MCF 10A (cell line): ENCODE measurements at regions not wholly inside any gene's neighbourhood (a gene's known extent, or its start where the extent isn't known, plus 50 kb on each side); places are given as distances from the start of the nearest gene placed in this dataset.
A peak's percentile ranks its signal among the peaks of the same experiment; 100 is the strongest.

Source experiments
- BruUV-seq: library from RNA; stranded (reverse); fragments of 400-500 nt; replicated peaks from 2 replicates; lab custom pipeline; 2021; lab: Mats Ljungman, UMichigan
- CTCF ChIA-PET: fragments of 300-600 bp; sonication (Branson Sonifier 250); formaldehyde crosslinking; extraction: SDS; loops from one replicate; lab custom pipeline; 2021; ENCODE audit warnings: antibody characterized with exemption, inconsistent platforms; lab: Yijun Ruan, JAX
- POLR2A ChIA-PET: fragments of 300-600, 350-650 bp; sonication (Branson Sonifier 250); formaldehyde crosslinking; extraction: SDS; loops from one replicate; lab custom pipeline; 2020; ENCODE audit warnings: antibody characterized with exemption, inconsistent platforms; lab: Yijun Ruan, JAX
- DNase-seq: peaks from one replicate; pipeline ENCODE4 v3.0.0-alpha.2; 2018; ENCODE audit not compliant: unreplicated experiment
- H3K27ac Mint-ChIP-seq: one replicate; pipeline ENCODE4 v1.8.0; 2022; ENCODE audit warnings: mild to moderate bottlenecking, low read depth, mixed read lengths; ENCODE audit not compliant: unreplicated experiment
- H3K27me3 Mint-ChIP-seq: one replicate; pipeline ENCODE4 v1.8.0; 2022; ENCODE audit warnings: mixed read lengths; ENCODE audit not compliant: insufficient read depth, unreplicated experiment
- H3K36me3 Mint-ChIP-seq: one replicate; pipeline ENCODE4 v1.8.0; 2022; ENCODE audit warnings: mild to moderate bottlenecking, moderate library complexity, mixed read lengths; ENCODE audit not compliant: insufficient read depth, unreplicated experiment
- H3K4me1 Mint-ChIP-seq: one replicate; pipeline ENCODE4 v1.8.0; 2022; ENCODE audit warnings: mixed read lengths; ENCODE audit not compliant: insufficient read depth, unreplicated experiment
- H3K4me3 Mint-ChIP-seq: one replicate; pipeline ENCODE4 v1.8.0; 2022; ENCODE audit warnings: mild to moderate bottlenecking, moderate library complexity, mixed read lengths; ENCODE audit not compliant: unreplicated experiment
- H3K9me3 Mint-ChIP-seq: one replicate; pipeline ENCODE4 v1.8.0; 2022; ENCODE audit warnings: mixed read lengths; ENCODE audit not compliant: unreplicated experiment
- CTCF ChIP-seq: fragments of 200-600 bp; IDR thresholded peaks from one replicate; pipeline ENCODE4 v1.8.0; 2022; ENCODE audit warnings: antibody characterized with exemption, mild to moderate bottlenecking; ENCODE audit not compliant: unreplicated experiment
- intact Hi-C: fragments of 100-400 bp; cut with micrococcal nuclease; formaldehyde crosslinking; loops from 2 replicates; pipeline ENCODE4 v1.14.1; 2022

GRCh38 chr4:106583567-106583966 lies 215.0 kb upstream of the GIMD1 start:
- no peaks in the 10 kb centered on the region for H3K9me3 Mint-ChIP-seq
- no peak overlapping the region for H3K4me3 Mint-ChIP-seq
- POLR2A ChIA-PET, result interaction anchor here (0.5 to 1.0 kb wide), 4 partner anchors 19 to 1134 kb away, joined by 3 to 5 read pairs (median 4); no protein-coding TSS in a partner anchor
- CTCF ChIA-PET, result interaction anchor here (0.8 kb wide), 1 partner anchor 13 kb away, joined by 3 read pairs; no protein-coding TSS in a partner anchor
- TF ChIP-seq CTCF, result no peak
- peak overlapping the region; percentile 37 for H3K27ac Mint-ChIP-seq
- DNase-seq, result peak; percentile 82
- BruUV-seq, result no TSS peak
- peaks cover 38% of the 10 kb centered on the region for H3K4me1 Mint-ChIP-seq
- intact Hi-C loops, result no loop called here
- H3K36me3 Mint-ChIP-seq, result no peaks in the 10 kb centered on the region
- H3K27me3 Mint-ChIP-seq, result no peaks in the 10 kb centered on the region

GRCh38 chr4:106583108-106583507 lies 214.5 kb upstream of the GIMD1 start:
- H3K27me3 Mint-ChIP-seq, result no peaks in the 10 kb centered on the region
- H3K36me3 Mint-ChIP-seq, result no peaks in the 10 kb centered on the region
- intact Hi-C loops, result no loop called here
- ChIA-PET CTCF (interaction anchor here (1.2 kb wide), 1 partner anchor 14 kb away, joined by 3 read pairs; no protein-coding TSS in a partner anchor), POLR2A (interaction anchor here (1.0 kb wide), 1 partner anchor 1134 kb away, joined by 3 read pairs; no protein-coding TSS in a partner anchor)
- H3K4me3 Mint-ChIP-seq, result no peak overlapping the region
- no peak for DNase-seq
- H3K9me3 Mint-ChIP-seq, result no peaks in the 10 kb centered on the region
- H3K27ac Mint-ChIP-seq, result peak overlapping the region; percentile 37
- no peak for TF ChIP-seq CTCF
- BruUV-seq, result no TSS peak
- H3K4me1 Mint-ChIP-seq, result peaks cover 36% of the 10 kb centered on the region

GRCh38 chr4:106582103-106582502 lies 213.5 kb upstream of the GIMD1 start:
- CTCF ChIA-PET, result interaction anchor here (0.6 to 1.2 kb wide), 2 partner anchors 15 to 1456 kb away, joined by 3 to 4 read pairs; no protein-coding TSS in a partner anchor
- H3K36me3 Mint-ChIP-seq, result no peaks in the 10 kb centered on the region
- intact Hi-C loops, result no loop called here

GRCh38 chr4:106579236-106579635 lies 210.7 kb upstream of the GIMD1 start:
- Mint-ChIP-seq H3K9me3 (no peaks in the 10 kb centered on the region), H3K27me3 (no peaks in the 10 kb centered on the region), H3K36me3 (no peaks in the 10 kb centered on the region), H3K27ac (no peak overlapping the region), H3K4me1 (peaks cover 12% of the 10 kb centered on the region), H3K4me3 (no peak overlapping the region)
- intact Hi-C loops, result no loop called here
- DNase-seq, result no peak
- POLR2A ChIA-PET, result no interaction called here
- BruUV-seq, result no TSS peak
- TF ChIP-seq CTCF, result no peak
- CTCF ChIA-PET, result no interaction called here

More at GRCh38 chr4:106582103-106582502, 213.5 kb upstream of the GIMD1 start:
- no peak for DNase-seq
- no peaks in the 10 kb centered on the region for H3K9me3 Mint-ChIP-seq
- POLR2A ChIA-PET, result no interaction called here
- no TSS peak for BruUV-seq
- H3K27ac Mint-ChIP-seq, result no peak overlapping the region
- TF ChIP-seq CTCF, result no peak
- no peak overlapping the region for H3K4me3 Mint-ChIP-seq
- peaks cover 28% of the 10 kb centered on the region for H3K4me1 Mint-ChIP-seq
- no peaks in the 10 kb centered on the region for H3K27me3 Mint-ChIP-seq
